ENCODE measurements at regions not wholly inside any gene's neighbourhood (a gene's known extent, or its start where the extent isn't known, plus 50 kb on each side); places are given as distances from the start of the nearest gene placed in this dataset.

- no peak for DNase-seq (ENCODE audit: low spot score)
Observed at GRCh38 chr3:11917051-11917450, 70.4 kb upstream of the TAMM41 start.

- DNase-seq (ENCODE audit: low spot score): no peak
Observed at GRCh38 chr3:11919390-11919789, 72.7 kb upstream of the TAMM41 start.

GRCh38 chr3:11924518-11924917 lies 77.8 kb upstream of the TAMM41 start:
- DNase-seq (ENCODE audit: low spot score): no peak

- DNase-seq (ENCODE audit: low spot score): no peak
Observed at GRCh38 chr3:11928381-11928780, 75.8 kb upstream of the SYN2 start.

- DNase-seq (ENCODE audit: low spot score): no peak
Observed at GRCh38 chr3:11929531-11929930, 74.7 kb upstream of the SYN2 start.

- DNase-seq (ENCODE audit: low spot score): no peak
Observed at GRCh38 chr3:11930084-11930483, 74.1 kb upstream of the SYN2 start.

GRCh38 chr3:11932636-11933035 lies 71.6 kb upstream of the SYN2 start:
- no peak for DNase-seq (ENCODE audit: low spot score)

- no peak for DNase-seq (ENCODE audit: low spot score)
Observed at GRCh38 chr3:11933529-11933928, 70.7 kb upstream of the SYN2 start.

GRCh38 chr3:11944052-11944673 lies 60.0 kb upstream of the SYN2 start:
- DNase-seq (ENCODE audit: low spot score): peak; percentile 8

- no peak for DNase-seq (ENCODE audit: low spot score)
Observed at GRCh38 chr3:11948331-11948730, 55.9 kb upstream of the SYN2 start.

GRCh38 chr3:11948866-11949265 lies 55.3 kb upstream of the SYN2 start:
- DNase-seq (ENCODE audit: low spot score): no peak

GRCh38 chr3:11949351-11949750 lies 54.8 kb upstream of the SYN2 start:
- no peak for DNase-seq (ENCODE audit: low spot score)

GRCh38 chr3:11950576-11950975 lies 53.6 kb upstream of the SYN2 start:
- DNase-seq (ENCODE audit: low spot score): no peak

- no peak for DNase-seq (ENCODE audit: low spot score)
Observed at GRCh38 chr3:11953350-11953749, 50.8 kb upstream of the SYN2 start.

GRCh38 chr3:11953778-11954177 lies 50.4 kb upstream of the SYN2 start:
- no peak for DNase-seq (ENCODE audit: low spot score)

- DNase-seq (ENCODE audit: low spot score): no peak
Observed at GRCh38 chr3:11954312-11954934, 49.8 kb upstream of the SYN2 start.
